ENCODE measurements at regions not wholly inside any gene's neighbourhood (a gene's known extent, or its start where the extent isn't known, plus 50 kb on each side); places are given as distances from the start of the nearest gene placed in this dataset.
A peak's percentile ranks its signal among the peaks of the same experiment; 100 is the strongest.

GRCh38 chr17:51423421-51424160 is 163.2 kb downstream of the UTP18 start:
- WGBS, 2 donors: 73 to 83% methylated on average over 3 of the region's 3 CpGs
- ATAC-seq (ENCODE audit: insufficient read depth, low FRiP score) (no peak), DNase-seq (no peak)

GRCh38 chr17:51425773-51426172 is 165.4 kb downstream of the UTP18 start:
- Histone ChIP-seq H3K4me1 (ENCODE audit: control insufficient read depth in 5 of 5, insufficient read depth in 5 of 5, low read length in 5 of 5) (no peaks in the 10 kb centered on the region), H3K9me3 (ENCODE audit: control insufficient read depth in 4 of 4, insufficient read depth in 3 of 4, low read length in 3 of 4) (peaks cover 0 to 12% (median 0%) of the 10 kb centered on the region in 4 donors), H3K27ac (ENCODE audit: low read depth in 1 of 2, low read length in 1 of 2) (no peak overlapping the region), H3K9ac (ENCODE audit: insufficient read depth in 1 of 2, low read length in 2 of 2) (no peak overlapping the region), H3K36me3 (ENCODE audit: control insufficient read depth in 4 of 4, insufficient read depth in 4 of 4, low read length in 4 of 4) (no peaks in the 10 kb centered on the region), H3K27me3 (ENCODE audit: control insufficient read depth in 3 of 3, insufficient read depth in 3 of 3, low read length in 2 of 3) (no peaks in the 10 kb centered on the region), H3K4me3 (no peak overlapping the region)
- DNase-seq (no peak), ATAC-seq (ENCODE audit: insufficient read depth, low FRiP score) (no peak)
- TF ChIP-seq CTCF (IDR thresholded peaks at IDR 0.05; ENCODE audit: control extremely low read depth, extremely low read depth): no peak
- 75 to 78% methylated on average over 1 of the region's 1 CpG for WGBS, 2 donors

More at GRCh38 chr17:51423421-51424160, 163.2 kb downstream of the UTP18 start:
- H3K9ac ChIP-seq (ENCODE audit: insufficient read depth in 1 of 2, low read length in 2 of 2): no peak overlapping the region
- H3K27me3 ChIP-seq (ENCODE audit: control insufficient read depth in 3 of 3, insufficient read depth in 3 of 3, low read length in 2 of 3): no peaks in the 10 kb centered on the region
- H3K36me3 ChIP-seq (ENCODE audit: control insufficient read depth in 4 of 4, insufficient read depth in 4 of 4, low read length in 4 of 4): no peaks in the 10 kb centered on the region
- peaks cover 0 to 12% (median 0%) of the 10 kb centered on the region in 4 donors for H3K9me3 ChIP-seq (ENCODE audit: control insufficient read depth in 4 of 4, insufficient read depth in 3 of 4, low read length in 3 of 4)
- H3K4me1 ChIP-seq (ENCODE audit: control insufficient read depth in 5 of 5, insufficient read depth in 5 of 5, low read length in 5 of 5): no peaks in the 10 kb centered on the region
- no peak overlapping the region for H3K27ac ChIP-seq (ENCODE audit: low read depth in 1 of 2, low read length in 1 of 2)
- H3K4me3 ChIP-seq: no peak overlapping the region
- no peak for TF ChIP-seq CTCF (IDR thresholded peaks at IDR 0.05; ENCODE audit: control extremely low read depth, extremely low read depth)

- DNase-seq (peak in 1 of 3 donors; percentile 3), ATAC-seq (ENCODE audit: insufficient read depth, low FRiP score) (no peak)
- H3K4me1 ChIP-seq (ENCODE audit: control insufficient read depth in 5 of 5, insufficient read depth in 5 of 5, low read length in 5 of 5): no peaks in the 10 kb centered on the region
- no peaks in the 10 kb centered on the region for H3K27me3 ChIP-seq (ENCODE audit: control insufficient read depth in 3 of 3, insufficient read depth in 3 of 3, low read length in 2 of 3)
- H3K9me3 ChIP-seq (ENCODE audit: control insufficient read depth in 4 of 4, insufficient read depth in 3 of 4, low read length in 3 of 4): peaks cover 0 to 11% (median 0%) of the 10 kb centered on the region in 4 donors
- no peak overlapping the region for H3K27ac ChIP-seq (ENCODE audit: low read depth in 1 of 2, low read length in 1 of 2)
- TF ChIP-seq CTCF (IDR thresholded peaks at IDR 0.05; ENCODE audit: control extremely low read depth, extremely low read depth): no peak
- WGBS, 2 donors: 44 to 51% methylated on average over 7 of the region's 7 CpGs
- H3K9ac ChIP-seq (ENCODE audit: insufficient read depth in 1 of 2, low read length in 2 of 2): no peak overlapping the region
- no peak overlapping the region for H3K4me3 ChIP-seq
- H3K36me3 ChIP-seq (ENCODE audit: control insufficient read depth in 4 of 4, insufficient read depth in 4 of 4, low read length in 4 of 4): no peaks in the 10 kb centered on the region
Observed at GRCh38 chr17:51427323-51427811, 167.0 kb downstream of the UTP18 start.

All from lung (tissue), 11 donors.